Uterus (tissue), 3 donors: ENCODE measurements at regions not wholly inside any gene's neighbourhood (a gene's known extent, or its start where the extent isn't known, plus 50 kb on each side); places are given as distances from the start of the nearest gene placed in this dataset.

Experiments
- DNase-seq, 2 donors: peaks; one replicate each; pipeline ENCODE4 v3.0.0-alpha.2; 2019 to 2020
- H3K27ac ChIP-seq, 2 donors: fragments of 200-600 bp; sonication (generic); 1 replicate in 1 of 2; 2 replicates in 1 of 2; pipeline ENCODE4 v1.5.1; 2016 to 2018
- H3K27me3 ChIP-seq, 2 donors: fragments of 200-600 bp; sonication (generic); one replicate each; pipeline ENCODE4 v1.5.1; 2018 to 2019; ENCODE audit warnings: control low read depth in 1 of 2
- H3K36me3 ChIP-seq, 2 donors: fragments of 200-600 bp; sonication (generic); one replicate each; pipeline ENCODE4 v1.5.1; 2019; ENCODE audit warnings: control low read depth in 1 of 2
- H3K4me1 ChIP-seq, 2 donors: fragments of 200-600 bp; sonication (generic); one replicate each; pipeline ENCODE4 v1.5.1; 2018 to 2019; ENCODE audit warnings: control low read depth in 1 of 2
- H3K4me3 ChIP-seq, 2 donors: fragments of 200-600 bp; sonication (generic); 1 replicate in 1 of 2; 2 replicates in 1 of 2; pipeline ENCODE4 v1.5.1; 2018 to 2019; ENCODE audit warnings: mild to moderate bottlenecking in 1 of 2
- H3K9me3 ChIP-seq, 2 donors: fragments of 200-600 bp; sonication (generic); one replicate each; pipeline ENCODE4 v1.5.1; 2019; ENCODE audit warnings: control low read depth in 1 of 2
- POLR2A ChIP-seq, 2 donors: fragments of 450-650 bp; IDR thresholded peaks; one replicate each; pipeline ENCODE4 v1.6.1; 2016; ENCODE audit warnings: antibody characterized with exemption in 2 of 2, mild to moderate bottlenecking in 1 of 2, moderate library complexity in 1 of 2
- intact Hi-C: fragments of 100-400 bp; cut with DNase I; formaldehyde crosslinking; loops from one replicate; pipeline ENCODE4 v1.15.1; 2023; ENCODE audit warnings: low total_unique reads
- TF ChIP-seq, protein P1 (sequence below), 4 experiments: fragments of 200-600 bp in 2 of 4; fragments of 450-650 bp in 2 of 4; sonication (generic) in 2 of 4; IDR thresholded peaks; one replicate each; pipeline ENCODE4 v1.5.1; 2016 to 2019; ENCODE audit warnings: antibody characterized with exemption in 4 of 4, mild to moderate bottlenecking in 2 of 4, moderate library complexity in 1 of 4
- donor health status: DM: yes; HTN: yes; CAD: no.

DNA sequence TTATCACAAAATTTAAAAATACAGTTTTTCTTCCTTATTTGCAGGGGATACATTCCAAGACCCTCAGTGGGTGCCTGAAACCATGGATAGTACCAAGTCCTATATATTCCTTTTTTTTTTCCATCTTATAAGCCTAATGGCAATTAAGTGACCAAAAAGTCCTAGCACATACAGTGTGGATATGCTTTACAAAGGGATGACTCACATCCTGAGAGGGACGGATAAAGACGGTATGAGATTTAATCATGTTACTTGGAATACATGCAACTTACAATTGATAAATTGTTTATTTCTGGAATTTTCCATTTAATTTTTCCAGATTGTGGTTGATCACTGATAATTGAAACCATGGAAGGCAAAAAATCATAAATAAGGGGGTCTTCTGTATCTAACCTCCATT is 181.2 kb upstream of the BRINP3 start:
- intact Hi-C loops = no loop called here
- no peak overlapping the region for H3K27ac ChIP-seq
- no peaks in the 10 kb centered on the region for H3K36me3 ChIP-seq
- DNase-seq = no peak
- no peaks in the 10 kb centered on the region for H3K9me3 ChIP-seq
- no peak overlapping the region for H3K4me3 ChIP-seq
- TF ChIP-seq, protein P1, sequence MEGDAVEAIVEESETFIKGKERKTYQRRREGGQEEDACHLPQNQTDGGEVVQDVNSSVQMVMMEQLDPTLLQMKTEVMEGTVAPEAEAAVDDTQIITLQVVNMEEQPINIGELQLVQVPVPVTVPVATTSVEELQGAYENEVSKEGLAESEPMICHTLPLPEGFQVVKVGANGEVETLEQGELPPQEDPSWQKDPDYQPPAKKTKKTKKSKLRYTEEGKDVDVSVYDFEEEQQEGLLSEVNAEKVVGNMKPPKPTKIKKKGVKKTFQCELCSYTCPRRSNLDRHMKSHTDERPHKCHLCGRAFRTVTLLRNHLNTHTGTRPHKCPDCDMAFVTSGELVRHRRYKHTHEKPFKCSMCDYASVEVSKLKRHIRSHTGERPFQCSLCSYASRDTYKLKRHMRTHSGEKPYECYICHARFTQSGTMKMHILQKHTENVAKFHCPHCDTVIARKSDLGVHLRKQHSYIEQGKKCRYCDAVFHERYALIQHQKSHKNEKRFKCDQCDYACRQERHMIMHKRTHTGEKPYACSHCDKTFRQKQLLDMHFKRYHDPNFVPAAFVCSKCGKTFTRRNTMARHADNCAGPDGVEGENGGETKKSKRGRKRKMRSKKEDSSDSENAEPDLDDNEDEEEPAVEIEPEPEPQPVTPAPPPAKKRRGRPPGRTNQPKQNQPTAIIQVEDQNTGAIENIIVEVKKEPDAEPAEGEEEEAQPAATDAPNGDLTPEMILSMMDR (IDR thresholded peaks at IDR 0.05) = no peak
- no peak for TF ChIP-seq POLR2A (IDR thresholded peaks at IDR 0.05)
- H3K4me1 ChIP-seq = no peaks in the 10 kb centered on the region
- H3K27me3 ChIP-seq = no peaks in the 10 kb centered on the region

DNA sequence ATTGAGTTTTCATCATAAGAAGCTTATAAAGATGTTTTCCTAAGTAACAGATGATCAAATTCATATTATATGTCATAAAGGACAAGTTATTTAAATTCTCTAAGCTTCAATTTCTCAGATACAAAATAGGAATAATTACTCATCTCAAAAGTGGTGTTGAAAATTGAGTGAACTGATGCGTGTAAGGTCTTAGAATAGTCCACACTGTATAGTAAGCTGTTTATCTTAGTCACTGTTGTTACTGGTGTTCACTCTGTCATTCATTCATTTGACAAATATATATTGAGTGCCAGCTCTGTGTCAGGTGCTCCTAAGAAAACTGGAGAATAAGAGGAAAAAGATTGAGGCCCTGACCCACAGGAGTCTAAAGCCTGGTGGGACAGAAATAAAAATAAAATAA is 186.3 kb upstream of the BRINP3 start:
- Histone ChIP-seq H3K4me1 (no peaks in the 10 kb centered on the region), H3K27me3 (no peaks in the 10 kb centered on the region), H3K36me3 (no peaks in the 10 kb centered on the region), H3K4me3 (no peak overlapping the region), H3K27ac (no peak overlapping the region), H3K9me3 (no peaks in the 10 kb centered on the region)
- TF ChIP-seq, protein P1 (IDR thresholded peaks at IDR 0.05) = no peak
- TF ChIP-seq POLR2A (IDR thresholded peaks at IDR 0.05) = no peak
- no peak for DNase-seq
- intact Hi-C loops = no loop called here

DNA sequence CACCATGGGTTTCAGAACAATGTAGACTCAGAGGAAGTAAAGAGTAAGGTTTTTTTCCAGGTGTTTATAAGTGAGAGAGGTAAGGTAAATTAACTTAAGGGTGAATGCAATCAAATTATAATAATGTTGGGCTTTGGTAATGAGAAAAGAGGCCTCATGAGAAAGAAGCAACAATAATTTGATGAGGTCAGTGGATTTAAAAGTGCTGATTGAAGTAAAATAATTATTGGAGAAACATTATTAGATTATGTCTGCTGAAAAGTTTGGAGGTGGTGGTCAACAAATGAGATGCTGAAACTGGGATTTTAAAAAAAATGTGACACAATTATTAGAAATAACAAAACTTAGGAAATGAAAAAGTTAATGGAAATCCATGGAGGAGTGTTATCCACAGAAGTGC is 187.4 kb upstream of the BRINP3 start:
- H3K27ac ChIP-seq = no peak overlapping the region
- TF ChIP-seq, protein P1 (IDR thresholded peaks at IDR 0.05) = no peak
- TF ChIP-seq POLR2A (IDR thresholded peaks at IDR 0.05) = no peak
- no peaks in the 10 kb centered on the region for H3K27me3 ChIP-seq
- H3K36me3 ChIP-seq = no peaks in the 10 kb centered on the region
- intact Hi-C loops = no loop called here
- no peak for DNase-seq
- H3K9me3 ChIP-seq = no peaks in the 10 kb centered on the region
- no peak overlapping the region for H3K4me3 ChIP-seq
- H3K4me1 ChIP-seq = no peaks in the 10 kb centered on the region

DNA sequence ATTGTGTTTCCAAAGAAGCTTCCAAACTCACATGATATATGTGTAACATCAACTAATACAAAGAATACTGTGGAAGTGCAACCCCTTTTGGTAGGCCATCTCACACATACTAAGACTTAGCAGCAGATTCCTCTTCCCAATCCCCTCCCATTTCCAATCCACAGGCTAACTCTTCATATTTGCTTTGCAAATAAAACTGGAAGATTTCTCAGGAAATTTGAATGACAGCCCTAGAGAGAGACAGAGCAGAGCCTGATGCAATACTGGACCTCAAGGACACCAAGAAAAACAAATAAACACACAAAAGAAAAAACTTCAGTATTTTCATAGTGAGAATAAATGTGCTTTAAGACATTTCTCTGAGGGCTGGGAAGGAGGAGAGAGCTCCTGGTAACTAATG is 190.2 kb upstream of the BRINP3 start:
- no peaks in the 10 kb centered on the region for H3K9me3 ChIP-seq
- TF ChIP-seq POLR2A (IDR thresholded peaks at IDR 0.05) = no peak
- TF ChIP-seq, protein P1 (IDR thresholded peaks at IDR 0.05) = no peak
- no peaks in the 10 kb centered on the region for H3K4me1 ChIP-seq
- H3K27ac ChIP-seq = no peak overlapping the region
- no peak for DNase-seq
- no peaks in the 10 kb centered on the region for H3K27me3 ChIP-seq
- intact Hi-C loops = no loop called here
- H3K36me3 ChIP-seq = no peaks in the 10 kb centered on the region
- no peak overlapping the region for H3K4me3 ChIP-seq

DNA sequence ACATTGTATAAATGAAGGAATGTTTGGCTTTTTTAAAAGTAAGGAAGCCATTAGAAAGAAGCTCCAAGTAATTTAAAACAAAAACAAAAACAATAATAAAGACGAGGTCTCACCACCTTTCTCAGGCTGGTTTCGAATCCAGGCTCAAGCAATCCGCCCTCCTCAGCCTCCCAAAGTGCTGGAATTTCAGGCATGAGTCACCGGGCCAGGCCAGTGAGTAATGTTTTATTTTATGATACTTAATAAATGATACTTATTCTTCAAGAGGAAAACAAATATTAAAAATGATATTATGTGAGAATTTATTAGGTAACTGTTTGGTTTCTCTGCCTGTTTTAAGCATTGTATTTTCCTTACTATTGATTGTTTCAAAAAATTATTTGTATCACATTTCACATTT is 201.4 kb upstream of the BRINP3 start:
- Histone ChIP-seq H3K36me3 (no peaks in the 10 kb centered on the region), H3K9me3 (no peaks in the 10 kb centered on the region), H3K4me1 (no peaks in the 10 kb centered on the region), H3K27ac (no peak overlapping the region), H3K27me3 (peaks cover 0 to 4% of the 10 kb centered on the region in 2 donors), H3K4me3 (no peak overlapping the region)
- intact Hi-C loops = no loop called here
- no peak for TF ChIP-seq POLR2A (IDR thresholded peaks at IDR 0.05)
- TF ChIP-seq, protein P1 (IDR thresholded peaks at IDR 0.05) = no peak
- DNase-seq = no peak
